Activated CD4-positive, alpha-beta T cell treated with anti-CD3 and anti-CD28 coated beads for 36 hours (primary cell): ENCODE measurements at regions not wholly inside any gene's neighbourhood (a gene's known extent, or its start where the extent isn't known, plus 50 kb on each side); places are given as distances from the start of the nearest gene placed in this dataset.
"Not testable (repeated sequence)": the region's sequence is repeated elsewhere in the genome, so short reads cannot be mapped to it uniquely, and the experiment has no call there.

Experiments used
- ATAC-seq: fragments of 200-7000 bp; cut with Tn5 transposase; one replicate; pipeline ENCODE4 v1.10.0; 2021; ENCODE audit warnings: mild to moderate bottlenecking, moderate library complexity
- CTCF ChIA-PET: fragments of 350-600 bp; sonication (Branson Sonifier 250); formaldehyde crosslinking; loops from one replicate; lab custom pipeline; 2021; ENCODE audit warnings: antibody characterized with exemption; lab: Charles Lee
- POLR2A ChIA-PET: fragments of 350-600 bp; sonication (Branson Sonifier 250); formaldehyde crosslinking; loops from one replicate; lab custom pipeline; 2021; ENCODE audit warnings: antibody characterized with exemption, inconsistent platforms; lab: Charles Lee
- DNase-seq: peaks from one replicate; pipeline ENCODE4 v3.0.0-alpha.2; 2020
- H3K27ac Mint-ChIP-seq: one replicate; pipeline ENCODE4 v1.8.0; 2021; ENCODE audit warnings: mixed read lengths
- H3K27me3 Mint-ChIP-seq: one replicate; pipeline ENCODE4 v1.8.0; 2021; ENCODE audit warnings: mixed read lengths
- H3K36me3 Mint-ChIP-seq: one replicate; pipeline ENCODE4 v1.8.0; 2021; ENCODE audit warnings: low read depth, mixed read lengths
- H3K4me1 Mint-ChIP-seq: one replicate; pipeline ENCODE4 v1.8.0; 2021; ENCODE audit warnings: mixed read lengths
- H3K4me3 Mint-ChIP-seq: one replicate; pipeline ENCODE4 v1.8.0; 2021; ENCODE audit warnings: mild to moderate bottlenecking, moderate library complexity, mixed read lengths
- H3K9me3 Mint-ChIP-seq: one replicate; pipeline ENCODE4 v1.8.0; 2021; ENCODE audit warnings: low read depth, mixed read lengths
- intact Hi-C, 2 experiments: fragments of 100-400 bp; cut with DNase I in 1 of 2; cut with micrococcal nuclease in 1 of 2; formaldehyde crosslinking; loops; one replicate each; pipeline versions ENCODE4 v1.14.2 to v1.15.1; 2022 to 2024; cut with DNase I, micrococcal nuclease

DNA sequence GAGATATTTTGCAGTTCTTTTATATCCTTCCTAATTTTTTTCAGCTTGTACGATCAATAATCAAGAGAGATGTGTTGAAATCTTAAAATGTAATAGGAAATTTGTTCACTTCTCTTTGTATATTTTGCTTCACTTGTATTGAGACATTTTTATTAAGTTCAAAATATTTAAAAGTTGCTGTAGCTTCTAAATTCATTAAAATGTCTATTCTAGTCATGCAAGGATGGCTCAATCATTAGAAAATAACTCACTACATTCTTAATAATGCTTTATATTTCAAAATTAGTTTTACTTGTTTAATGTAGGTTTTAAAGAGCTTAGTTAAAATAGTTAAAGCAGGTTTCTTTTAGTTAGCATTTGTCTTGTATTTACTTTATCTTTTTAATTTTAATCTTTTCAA is 308.4 kb downstream of the CYRIA start:
- POLR2A ChIA-PET = no interaction called here
- Mint-ChIP-seq H3K36me3 (no peaks in the 10 kb centered on the region), H3K4me3 (no peak overlapping the region), H3K27ac (no peak overlapping the region), H3K27me3 (no peaks in the 10 kb centered on the region), H3K9me3 (peaks cover 1% of the 10 kb centered on the region), H3K4me1 (no peaks in the 10 kb centered on the region)
- DNase-seq (no peak), ATAC-seq (no peak)
- intact Hi-C loops = no loop called here
- CTCF ChIA-PET = no interaction called here

DNA sequence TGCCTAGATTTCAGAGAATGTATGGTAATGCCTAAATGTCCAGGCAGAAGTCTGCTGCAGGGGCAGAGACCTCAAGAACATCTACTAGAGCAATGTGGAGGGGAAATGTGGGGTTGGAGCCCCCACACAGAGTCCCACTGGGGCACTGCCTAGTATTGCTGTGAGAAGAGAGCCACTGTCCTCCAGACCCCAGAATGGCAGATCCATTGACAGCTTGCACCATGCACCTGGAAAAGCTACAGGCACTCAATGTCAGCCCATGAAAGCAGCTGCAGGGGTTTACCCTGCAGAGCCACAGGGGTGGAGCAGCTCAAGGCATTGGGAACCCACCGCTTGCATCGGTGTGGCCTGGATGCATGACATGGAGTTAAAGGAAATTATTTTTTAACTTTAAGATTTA is 314.1 kb downstream of the CYRIA start:
- ChIA-PET CTCF (no interaction called here), POLR2A (no interaction called here)
- Mint-ChIP-seq H3K27ac (no peak overlapping the region), H3K36me3 (no peaks in the 10 kb centered on the region), H3K4me3 (no peak overlapping the region), H3K27me3 (no peaks in the 10 kb centered on the region), H3K9me3 (peaks cover 1% of the 10 kb centered on the region), H3K4me1 (no peaks in the 10 kb centered on the region)
- ATAC-seq (no peak), DNase-seq (no peak)
- intact Hi-C loops = no loop called here

- H3K36me3 Mint-ChIP-seq = no peaks in the 10 kb centered on the region
Measured at GRCh38 chr2:16351137-16351536, 314.5 kb downstream of the CYRIA start.

GRCh38 chr2:16350211-16350610 is 315.4 kb downstream of the CYRIA start:
- CTCF ChIA-PET = no interaction called here
- no peak for DNase-seq
- H3K27me3 Mint-ChIP-seq = no peaks in the 10 kb centered on the region
- intact Hi-C loops = no loop called here
- ATAC-seq = no peak
- H3K4me3 Mint-ChIP-seq = no peak overlapping the region
- POLR2A ChIA-PET = no interaction called here
- H3K9me3 Mint-ChIP-seq = peaks cover 1% of the 10 kb centered on the region
- no peak overlapping the region for H3K27ac Mint-ChIP-seq
- no peaks in the 10 kb centered on the region for H3K36me3 Mint-ChIP-seq
- no peaks in the 10 kb centered on the region for H3K4me1 Mint-ChIP-seq

More at GRCh38 chr2:16351137-16351536, 314.5 kb downstream of the CYRIA start:
- DNase-seq (no peak), ATAC-seq (no peak)
- H3K9me3 Mint-ChIP-seq = peaks cover 1% of the 10 kb centered on the region
- ChIA-PET POLR2A (no interaction called here), CTCF (no interaction called here)
- H3K4me1 Mint-ChIP-seq = no peaks in the 10 kb centered on the region
- intact Hi-C loops = no loop called here
- no peak overlapping the region for H3K4me3 Mint-ChIP-seq
- H3K27ac Mint-ChIP-seq = no peak overlapping the region
- H3K27me3 Mint-ChIP-seq = no peaks in the 10 kb centered on the region

GRCh38 chr2:16349811-16350210 is 315.8 kb downstream of the CYRIA start:
- no peaks in the 10 kb centered on the region for H3K4me1 Mint-ChIP-seq
- POLR2A ChIA-PET = no interaction called here

DNA sequence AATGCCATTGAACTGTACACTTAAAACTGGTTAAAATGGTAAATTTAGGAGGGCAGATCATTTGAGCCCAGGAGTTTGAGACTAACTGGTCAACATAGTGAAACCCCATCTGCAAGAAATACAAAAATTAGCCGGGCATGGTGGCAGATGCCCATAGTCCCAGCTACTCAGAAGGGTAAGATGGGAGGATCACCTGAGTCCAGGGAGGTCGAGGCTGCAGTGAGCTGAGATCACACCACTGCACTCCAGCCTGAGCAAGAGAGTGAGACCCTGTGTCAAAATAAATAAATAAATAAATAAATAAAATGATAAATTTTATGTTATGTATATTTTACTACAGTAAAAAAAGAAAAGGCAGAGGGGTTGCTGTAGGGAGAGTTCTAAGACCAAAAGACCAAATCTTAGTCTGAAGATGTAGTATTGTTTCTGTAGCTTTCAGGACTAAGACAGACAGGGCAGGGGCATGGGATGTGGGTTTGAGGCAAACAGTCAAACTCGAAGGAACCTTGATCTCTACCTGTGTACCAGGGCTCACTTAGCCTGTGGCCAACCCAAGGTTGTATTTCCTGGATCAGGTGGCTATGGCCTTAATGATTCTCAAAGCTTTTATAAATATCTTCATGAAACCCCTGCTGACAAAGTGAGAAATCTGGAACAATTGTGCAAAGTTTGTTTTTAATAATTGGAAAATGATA is 316.7 kb downstream of the CYRIA start:
- peaks cover 2% of the 10 kb centered on the region for H3K27me3 Mint-ChIP-seq
- DNase-seq (no peak), ATAC-seq (no peak)
- H3K27ac Mint-ChIP-seq = no peak overlapping the region
- ChIA-PET POLR2A (no interaction called here), CTCF (no interaction called here)
- intact Hi-C loops = no loop called here
- no peaks in the 10 kb centered on the region for H3K4me1 Mint-ChIP-seq
- peaks cover 1% of the 10 kb centered on the region for H3K9me3 Mint-ChIP-seq
- H3K36me3 Mint-ChIP-seq = no peaks in the 10 kb centered on the region
- no peak overlapping the region for H3K4me3 Mint-ChIP-seq

More at GRCh38 chr2:16349811-16350210, 315.8 kb downstream of the CYRIA start:
- H3K36me3 Mint-ChIP-seq = no peaks in the 10 kb centered on the region
- CTCF ChIA-PET = no interaction called here
- no peak overlapping the region for H3K27ac Mint-ChIP-seq
- H3K4me3 Mint-ChIP-seq = no peak overlapping the region
- ATAC-seq = no peak
- intact Hi-C loops = no loop called here
- peaks cover 1% of the 10 kb centered on the region for H3K9me3 Mint-ChIP-seq
- H3K27me3 Mint-ChIP-seq = no peaks in the 10 kb centered on the region
- DNase-seq = no peak

GRCh38 chr2:16346671-16347070 is 319.0 kb downstream of the CYRIA start:
- H3K27me3 Mint-ChIP-seq = peaks cover 2% of the 10 kb centered on the region
- H3K36me3 Mint-ChIP-seq = no peaks in the 10 kb centered on the region
- ChIA-PET POLR2A (no interaction called here), CTCF (no interaction called here)
- H3K27ac Mint-ChIP-seq = no peak overlapping the region
- intact Hi-C loops = no loop called here
- DNase-seq = no peak
- no peak for ATAC-seq
- H3K4me1 Mint-ChIP-seq = no peaks in the 10 kb centered on the region
- H3K9me3 Mint-ChIP-seq = peaks cover 1% of the 10 kb centered on the region
- H3K4me3 Mint-ChIP-seq = no peak overlapping the region

DNA sequence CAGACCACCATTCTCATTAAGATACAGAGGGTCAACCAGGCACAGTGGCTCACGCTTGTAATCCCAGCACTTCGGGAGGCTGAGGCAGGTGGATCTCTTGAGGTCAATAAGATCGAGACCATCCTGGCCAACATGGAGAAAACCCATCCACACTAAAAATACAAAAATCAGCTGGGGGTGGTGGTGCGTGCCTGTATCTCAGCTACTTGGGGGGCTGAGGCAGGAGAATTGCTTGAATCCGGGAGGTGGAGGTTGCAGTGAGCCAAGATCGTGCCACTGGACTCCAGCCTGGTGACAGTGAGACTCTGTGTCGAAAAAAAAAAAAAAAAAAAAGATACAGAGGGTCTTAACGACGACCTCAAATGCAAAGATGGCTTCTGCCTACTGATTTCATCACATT is 320.4 kb downstream of the CYRIA start:
- intact Hi-C loops, DNase-seq, H3K27ac Mint-ChIP-seq, CTCF ChIA-PET, H3K27me3 Mint-ChIP-seq, ATAC-seq, H3K4me3 Mint-ChIP-seq, H3K4me1 Mint-ChIP-seq, H3K36me3 Mint-ChIP-seq, H3K9me3 Mint-ChIP-seq: not testable (repeated sequence)
- POLR2A ChIA-PET = interaction anchor here (0.5 kb wide), 1 partner anchor 61 kb away, joined by 7 read pairs; no protein-coding TSS in a partner anchor

DNA sequence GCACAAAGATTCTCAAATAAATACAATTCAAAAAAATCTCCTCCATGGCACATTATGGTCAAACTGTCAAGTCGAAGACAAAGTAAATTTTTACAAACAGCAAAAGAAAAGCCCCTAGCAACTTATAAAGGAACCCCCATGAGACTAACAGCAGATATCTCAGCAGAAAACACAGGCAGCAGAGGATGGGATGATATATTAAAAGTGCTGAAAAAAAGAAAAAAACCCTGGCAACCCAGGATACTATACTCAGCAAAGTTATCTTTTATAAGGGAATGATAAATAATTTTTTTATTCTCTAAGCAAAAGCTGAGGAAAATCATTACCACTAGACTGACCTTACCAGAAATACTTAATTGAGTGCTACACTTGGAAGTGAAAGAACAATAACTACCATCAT is 326.4 kb downstream of the CYRIA start:
- ChIA-PET POLR2A (no interaction called here), CTCF (no interaction called here)
- Mint-ChIP-seq H3K27me3 (no peaks in the 10 kb centered on the region), H3K4me3 (no peak overlapping the region), H3K4me1 (no peaks in the 10 kb centered on the region), H3K27ac (no peak overlapping the region), H3K9me3 (peaks cover 19% of the 10 kb centered on the region), H3K36me3 (no peaks in the 10 kb centered on the region)
- intact Hi-C loops = no loop called here
- DNase-seq = no peak
- ATAC-seq = no peak

GRCh38 chr2:16338026-16338425 is 327.6 kb downstream of the CYRIA start:
- no peaks in the 10 kb centered on the region for H3K36me3 Mint-ChIP-seq
- ChIA-PET POLR2A (no interaction called here), CTCF (no interaction called here)
- DNase-seq (no peak), ATAC-seq (no peak)
- no peaks in the 10 kb centered on the region for H3K27me3 Mint-ChIP-seq
- H3K27ac Mint-ChIP-seq = no peak overlapping the region
- H3K4me3 Mint-ChIP-seq = no peak overlapping the region
- no peaks in the 10 kb centered on the region for H3K4me1 Mint-ChIP-seq
- intact Hi-C loops = no loop called here
- peaks cover 19% of the 10 kb centered on the region for H3K9me3 Mint-ChIP-seq

GRCh38 chr2:16336916-16337315 is 328.7 kb downstream of the CYRIA start:
- no peak for DNase-seq
- intact Hi-C loops = no loop called here
- Mint-ChIP-seq H3K4me1 (no peaks in the 10 kb centered on the region), H3K4me3 (no peak overlapping the region), H3K27ac (no peak overlapping the region), H3K9me3 (peaks cover 19% of the 10 kb centered on the region), H3K36me3 (no peaks in the 10 kb centered on the region), H3K27me3 (no peaks in the 10 kb centered on the region)
- ChIA-PET POLR2A (no interaction called here), CTCF (no interaction called here)
- no peak for ATAC-seq

GRCh38 chr2:16336491-16336890 is 329.1 kb downstream of the CYRIA start:
- POLR2A ChIA-PET = no interaction called here
- DNase-seq = no peak
- intact Hi-C loops = no loop called here
- Mint-ChIP-seq H3K27me3 (peaks cover 1% of the 10 kb centered on the region), H3K27ac (no peak overlapping the region), H3K4me1 (no peaks in the 10 kb centered on the region), H3K9me3 (peaks cover 19% of the 10 kb centered on the region), H3K4me3 (no peak overlapping the region), H3K36me3 (no peaks in the 10 kb centered on the region)
- ATAC-seq = no peak
- CTCF ChIA-PET = no interaction called here
